A673 (cell line): ENCODE measurements at regions not wholly inside any gene's neighbourhood (a gene's known extent, or its start where the extent isn't known, plus 50 kb on each side); places are given as distances from the start of the nearest gene placed in this dataset.

Source experiments
- CTCF ChIP-seq: fragments of 300-800, 200-600 bp; sonication (generic); conservative IDR thresholded peaks from 2 replicates; pipeline ENCODE4 v1.5.1; 2017; ENCODE audit warnings: low read depth, mild to moderate bottlenecking, antibody characterized with exemption, low read length, moderate library complexity, mixed read lengths
- EZH2 ChIP-seq: fragments of 200-600 bp; sonication (generic); IDR thresholded peaks from 2 replicates; pipeline ENCODE4 v1.6.1; 2017; ENCODE audit warnings: borderline replicate concordance, low read depth, mild to moderate bottlenecking, mixed read lengths, antibody characterized with exemption, low read length; ENCODE audit not compliant: poor library complexity, severe bottlenecking

- TF ChIP-seq CTCF (no peak), EZH2 (no peak)
Observed at GRCh38 chr2:163453920-163454319, 281.9 kb downstream of the FIGN start.
